SK-N-SH treated with all-trans-retinoic acid at 6 μM for 48 hours (cell line): ENCODE measurements at regions not wholly inside any gene's neighbourhood (a gene's known extent, or its start where the extent isn't known, plus 50 kb on each side); places are given as distances from the start of the nearest gene placed in this dataset.

ENCODE experiments used
- ATAC-seq: fragments of 200-7000 bp; cut with Tn5 transposase; 3 replicates; pipeline ENCODE4 v1.9.1; 2020; ENCODE audit warnings: mild to moderate bottlenecking, moderate library complexity
- ARNTL ChIP-seq: fragments of 450-650 bp; formaldehyde crosslinking; IDR thresholded peaks from 2 replicates; pipeline ENCODE4 v1.5.0; 2020; ENCODE audit warnings: low read depth, mild to moderate bottlenecking, moderate library complexity, borderline replicate concordance
- CREB5 ChIP-seq: fragments of 250-450 bp; sonication (Bioruptor Pico); IDR thresholded peaks from 2 replicates; pipeline ENCODE4 v1.5.1; 2020; ENCODE audit warnings: low read depth, mild to moderate bottlenecking, moderate library complexity
- CSRNP3 ChIP-seq: fragments of 250-450 bp; sonication (Bioruptor Pico); IDR thresholded peaks from 2 replicates; pipeline ENCODE4 v1.5.1; 2021; ENCODE audit warnings: mild to moderate bottlenecking, moderate library complexity
- ESRRG ChIP-seq: fragments of 250-450 bp; sonication (Bioruptor Pico); IDR thresholded peaks from 2 replicates; pipeline ENCODE4 v1.6.1; 2021; ENCODE audit warnings: mild to moderate bottlenecking
- GLIS3 ChIP-seq: fragments of 250-450 bp; sonication (Bioruptor Pico); IDR thresholded peaks from 2 replicates; pipeline ENCODE4 v1.5.0; 2020; ENCODE audit warnings: mild to moderate bottlenecking, moderate library complexity
- ISL1 ChIP-seq: fragments of 250-450 bp; sonication (Bioruptor Pico); IDR thresholded peaks from 2 replicates; pipeline ENCODE4 v2.1.2; 2022; ENCODE audit warnings: mild to moderate bottlenecking, moderate library complexity
- OSR1 ChIP-seq: fragments of 250-450 bp; sonication (Bioruptor Pico); IDR thresholded peaks from 2 replicates; pipeline ENCODE4 v1.8.0; 2022; ENCODE audit warnings: moderate library complexity, mild to moderate bottlenecking, inconsistent platforms
- POU6F1 ChIP-seq: fragments of 250-450 bp; sonication (Bioruptor Pico); IDR thresholded peaks from 2 replicates; pipeline ENCODE4 v1.8.0; 2021; ENCODE audit warnings: low read depth, mild to moderate bottlenecking, moderate library complexity, borderline replicate concordance
- PPARA ChIP-seq: fragments of 250-450 bp; sonication (Bioruptor Pico); IDR thresholded peaks from 2 replicates; pipeline ENCODE4 v1.5.0; 2020; ENCODE audit warnings: mild to moderate bottlenecking, borderline replicate concordance
- RARB ChIP-seq: fragments of 250-450 bp; sonication (Bioruptor Pico); IDR thresholded peaks from 2 replicates; pipeline ENCODE4 v1.8.0; 2021; ENCODE audit warnings: mild to moderate bottlenecking, moderate library complexity
- SNAI2 ChIP-seq: fragments of 250-450 bp; sonication (Bioruptor Pico); IDR thresholded peaks from 2 replicates; pipeline ENCODE4 v1.5.0; 2020; ENCODE audit warnings: mild to moderate bottlenecking, moderate library complexity
- TCF4 ChIP-seq: fragments of 250-450 bp; sonication (Bioruptor Pico); IDR thresholded peaks from 2 replicates; pipeline ENCODE4 v1.8.0; 2021; ENCODE audit warnings: mild to moderate bottlenecking, moderate library complexity, borderline replicate concordance
- TOX ChIP-seq: fragments of 250-450 bp; sonication (Bioruptor Pico); IDR thresholded peaks from 2 replicates; pipeline ENCODE4 v1.8.0; 2021; ENCODE audit warnings: mild to moderate bottlenecking, moderate library complexity, borderline replicate concordance
- TSHZ2 ChIP-seq: fragments of 250-450 bp; sonication (Bioruptor Pico); IDR thresholded peaks from 2 replicates; pipeline ENCODE4 v1.5.0; 2020; ENCODE audit warnings: mild to moderate bottlenecking, moderate library complexity
- ZC3H10 ChIP-seq: fragments of 250-450 bp; sonication (Bioruptor Pico); IDR thresholded peaks from 2 replicates; pipeline ENCODE4 v1.5.1; 2021; ENCODE audit warnings: mild to moderate bottlenecking, moderate library complexity
- ZFP30 ChIP-seq: fragments of 450-650 bp; formaldehyde crosslinking; IDR thresholded peaks from 2 replicates; pipeline ENCODE4 v1.5.0; 2022; ENCODE audit warnings: mild to moderate bottlenecking, moderate library complexity
- ZNF565 ChIP-seq: fragments of 450-650 bp; formaldehyde crosslinking; conservative IDR thresholded peaks from 2 replicates; pipeline ENCODE4 v1.5.0; 2020; ENCODE audit warnings: low read depth, mild to moderate bottlenecking, moderate library complexity
- ZNF8 ChIP-seq: fragments of 450-650 bp; formaldehyde crosslinking; IDR thresholded peaks from 2 replicates; pipeline ENCODE4 v1.5.0; 2020; ENCODE audit warnings: mild to moderate bottlenecking, moderate library complexity

- TF ChIP-seq RARB (CRISPR knock-in tag) (no peak), CREB5 (CRISPR knock-in tag) (no peak), PPARA (CRISPR knock-in tag) (no peak), ZC3H10 (CRISPR knock-in tag) (no peak), TCF4 (CRISPR knock-in tag) (no peak), TOX (CRISPR knock-in tag) (no peak), ZNF8 (CRISPR knock-in tag) (no peak), SNAI2 (CRISPR knock-in tag) (no peak), ESRRG (no peak), GLIS3 (CRISPR knock-in tag) (no peak)
Observed at GRCh38 chr16:86088287-86088686, 189.3 kb downstream of the IRF8 start.

GRCh38 chr16:86088816-86089215, 189.9 kb downstream of the IRF8 start:
- TF ChIP-seq POU6F1 (CRISPR knock-in tag): no peak
- no peak for ATAC-seq

More at GRCh38 chr16:86088287-86088686, 189.3 kb downstream of the IRF8 start:
- ATAC-seq: no peak

GRCh38 chr16:86089334-86089900, 190.5 kb downstream of the IRF8 start:
- ATAC-seq: no peak
- TF ChIP-seq GLIS3 (CRISPR knock-in tag) (no peak), TSHZ2 (CRISPR knock-in tag) (no peak), ZC3H10 (CRISPR knock-in tag) (no peak), ZNF565 (CRISPR knock-in tag) (no peak), OSR1 (CRISPR knock-in tag) (no peak), ISL1 (CRISPR knock-in tag) (no peak)

- ATAC-seq: no peak
- no peak for TF ChIP-seq PPARA (CRISPR knock-in tag)
- no peak for TF ChIP-seq TSHZ2 (CRISPR knock-in tag)
Observed at GRCh38 chr16:86089991-86090390, 191.0 kb downstream of the IRF8 start.

- no peak for ATAC-seq
- TF ChIP-seq ISL1 (CRISPR knock-in tag) (no peak), OSR1 (CRISPR knock-in tag) (no peak), ZC3H10 (CRISPR knock-in tag) (no peak), CREB5 (CRISPR knock-in tag) (no peak), CSRNP3 (CRISPR knock-in tag) (no peak), ZNF565 (CRISPR knock-in tag) (no peak), ZFP30 (no peak), ARNTL (CRISPR knock-in tag) (no peak)
Observed at GRCh38 chr16:86090461-86091170, 191.7 kb downstream of the IRF8 start.
